Stimulated activated CD8-positive, alpha-beta memory T cell treated with anti-CD3 and anti-CD28 coated beads, Interleukin-4, amount 100 ng/mL, for 4 hours (primary cell): ENCODE measurements at regions not wholly inside any gene's neighbourhood (a gene's known extent, or its start where the extent isn't known, plus 50 kb on each side); places are given as distances from the start of the nearest gene placed in this dataset.

Experiments
- DNase-seq, 2 donors: peaks; one replicate each; pipeline ENCODE4 v3.0.0-alpha.2; 2020; ENCODE audit warnings: low read depth in 2 of 2, low spot score in 1 of 2

DNA sequence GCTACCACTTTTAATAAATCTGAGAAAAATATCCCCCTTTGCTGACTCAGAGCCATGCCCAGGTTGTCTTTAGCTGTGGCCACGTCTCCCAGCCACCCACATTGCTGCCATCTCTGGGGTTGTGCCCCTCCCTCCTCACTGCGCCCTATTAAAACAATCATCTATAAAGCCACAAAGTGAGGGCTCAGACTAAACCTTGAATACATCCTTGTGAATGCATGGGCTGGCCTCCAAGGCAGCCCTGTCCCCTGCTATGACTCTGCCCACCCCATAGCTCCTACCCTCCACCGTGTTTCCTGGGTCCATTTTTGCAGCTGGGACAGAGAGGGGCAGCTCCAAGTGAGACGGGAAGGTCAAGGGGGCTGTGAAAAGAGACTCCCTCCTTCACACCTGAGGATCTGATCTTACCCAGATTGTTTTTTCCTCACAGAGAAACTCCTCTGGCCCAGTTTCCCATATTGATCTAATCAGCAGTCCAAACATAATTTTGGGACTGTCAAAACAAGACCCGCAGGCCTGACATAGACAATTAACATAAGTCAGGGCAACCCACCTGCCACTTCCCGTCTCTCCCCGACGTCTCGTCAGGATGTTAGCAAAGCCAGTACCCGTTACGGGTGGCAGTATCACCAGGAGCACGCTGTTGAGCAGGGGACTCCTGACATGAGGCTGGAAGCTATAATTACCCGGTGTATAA, 199.0 kb downstream of the KATNAL1 start:
- DNase-seq: no peak

DNA sequence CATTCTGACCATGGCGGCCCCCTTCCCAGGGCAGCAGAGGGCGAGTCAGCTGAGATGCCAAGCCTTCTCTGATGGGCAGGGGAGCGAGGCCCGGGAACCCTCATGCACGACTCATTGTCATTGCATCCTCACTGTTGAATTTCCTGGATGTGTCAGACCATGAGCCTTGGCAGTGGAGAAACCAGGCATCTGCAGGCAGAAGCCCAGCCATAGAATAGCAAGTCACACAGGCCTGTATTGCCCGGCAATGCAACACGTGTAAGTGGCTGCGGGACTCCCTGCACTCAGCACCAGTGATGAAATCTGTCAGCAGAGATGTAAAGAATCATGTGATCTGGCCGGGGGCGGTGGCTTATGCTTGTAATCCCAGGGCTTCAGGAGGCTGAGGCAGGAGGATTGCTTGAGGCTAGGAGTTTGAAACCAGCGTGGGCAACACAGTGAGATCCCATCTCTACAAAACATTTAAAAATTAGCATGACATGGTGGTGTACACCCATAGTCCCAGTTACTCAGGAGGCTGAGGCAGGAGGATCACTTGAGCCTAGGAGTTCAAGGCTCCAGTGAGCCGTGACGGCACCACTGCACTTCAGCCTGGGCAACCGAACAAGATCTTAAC, 199.7 kb downstream of the KATNAL1 start:
- no peak for DNase-seq

DNA sequence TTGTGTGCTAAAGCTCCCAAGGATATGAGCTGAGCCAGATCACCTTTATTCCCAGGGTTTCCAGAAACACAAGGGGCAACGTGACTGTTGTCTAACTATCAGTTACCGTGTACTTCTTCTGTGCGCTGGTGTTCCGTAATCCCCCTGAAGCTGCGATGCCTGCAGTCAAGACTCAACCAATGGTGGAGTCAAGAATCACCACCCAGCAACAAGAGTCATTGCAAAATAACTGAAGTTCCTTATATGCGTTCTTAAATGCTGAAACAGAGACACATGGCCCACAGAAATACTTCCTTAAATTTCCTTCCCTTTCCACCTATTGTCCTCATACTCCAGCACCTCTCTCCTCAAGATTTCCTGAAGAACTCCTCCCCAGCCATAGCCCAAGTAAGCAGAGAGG, 200.2 kb downstream of the KATNAL1 start:
- no peak for DNase-seq

DNA sequence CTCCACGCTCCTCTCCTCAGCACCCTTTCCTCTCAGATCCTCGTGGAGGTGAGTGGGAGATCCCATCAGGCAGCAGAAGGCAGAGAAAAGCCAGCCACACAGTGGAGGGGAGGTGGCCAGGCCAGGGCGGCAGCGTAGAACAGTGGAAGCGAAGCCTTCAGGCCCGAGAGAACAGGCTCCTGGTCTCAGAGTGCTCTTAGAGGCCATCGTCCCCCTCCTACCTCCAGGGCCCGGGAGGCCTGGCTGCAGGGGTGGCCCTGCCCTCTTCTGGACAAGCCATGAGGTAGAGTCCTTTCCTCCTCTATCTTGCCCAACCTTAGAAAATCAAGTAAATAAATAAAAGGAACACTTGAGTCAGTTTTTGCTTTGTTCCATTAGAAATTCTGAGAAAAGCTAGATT, 202.0 kb downstream of the KATNAL1 start:
- DNase-seq: no peak

DNA sequence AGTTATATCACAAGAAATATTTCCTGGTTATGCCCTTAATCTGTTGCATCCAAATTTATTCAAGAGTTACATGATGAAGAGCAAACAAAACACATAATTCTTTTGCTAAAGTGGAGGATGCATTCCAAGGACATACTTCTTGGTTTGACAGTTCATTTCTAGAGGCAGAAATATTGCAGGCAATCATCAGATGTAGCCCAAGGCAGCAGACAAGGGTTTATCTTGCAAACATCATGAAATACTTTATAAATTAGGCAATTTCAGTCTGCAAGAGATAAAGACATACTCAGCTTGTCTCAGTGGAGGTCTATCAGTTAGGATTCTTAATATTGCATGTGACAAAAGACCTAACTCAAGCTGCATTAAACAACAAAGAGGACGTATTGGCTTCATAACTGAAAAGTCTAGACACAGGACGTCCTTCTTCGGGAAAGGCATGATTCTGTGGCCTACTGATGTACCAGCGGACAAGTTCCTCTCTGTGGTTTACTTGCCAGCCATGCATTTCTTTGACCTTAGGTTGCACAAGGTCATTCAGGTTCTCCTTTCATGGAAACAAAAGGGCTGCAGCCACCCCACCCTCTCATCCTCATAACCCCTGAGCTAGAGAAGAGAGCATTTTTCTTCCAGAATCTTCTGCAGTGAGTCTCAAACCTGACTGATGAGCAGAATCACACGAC, 204.1 kb downstream of the KATNAL1 start:
- DNase-seq: no peak

DNA sequence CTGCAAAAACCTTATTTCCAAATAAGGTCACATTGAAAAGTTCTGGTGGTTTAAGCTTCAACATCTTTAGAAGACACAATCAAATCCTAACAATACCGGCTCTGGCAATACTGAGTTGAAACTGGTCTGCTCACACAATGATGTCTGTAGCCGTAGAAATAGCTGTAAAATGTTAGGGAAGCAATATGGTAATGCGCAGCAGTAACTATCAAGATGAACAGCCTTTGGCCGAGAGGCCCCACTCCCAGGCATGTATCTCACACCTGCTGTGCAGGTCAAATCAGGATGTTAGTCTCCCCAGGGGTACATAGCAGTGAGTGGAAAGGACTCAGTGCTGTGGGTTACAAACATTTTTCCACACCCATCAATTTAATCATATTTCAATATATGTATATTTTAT, 207.1 kb downstream of the KATNAL1 start:
- DNase-seq: no peak

DNA sequence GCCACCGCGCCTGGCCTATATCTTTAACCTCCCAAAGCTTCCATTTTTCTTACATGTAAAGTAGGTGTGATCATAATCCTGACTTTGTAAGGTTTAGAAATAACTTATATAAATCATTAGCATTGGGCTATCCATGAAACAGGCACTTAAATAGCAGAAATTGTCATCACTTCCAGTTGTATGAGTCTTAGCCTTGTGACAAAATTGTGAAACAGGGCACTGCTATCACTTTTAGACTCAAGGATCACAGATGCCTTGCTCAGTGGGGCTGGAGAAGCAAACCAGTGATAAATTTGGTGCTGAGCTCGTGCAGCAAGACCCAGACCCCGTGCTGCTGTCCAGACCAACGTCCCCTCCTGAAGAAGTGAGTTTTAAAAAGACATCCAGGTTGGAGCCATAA, 209.7 kb downstream of the KATNAL1 start:
- DNase-seq: no peak

DNA sequence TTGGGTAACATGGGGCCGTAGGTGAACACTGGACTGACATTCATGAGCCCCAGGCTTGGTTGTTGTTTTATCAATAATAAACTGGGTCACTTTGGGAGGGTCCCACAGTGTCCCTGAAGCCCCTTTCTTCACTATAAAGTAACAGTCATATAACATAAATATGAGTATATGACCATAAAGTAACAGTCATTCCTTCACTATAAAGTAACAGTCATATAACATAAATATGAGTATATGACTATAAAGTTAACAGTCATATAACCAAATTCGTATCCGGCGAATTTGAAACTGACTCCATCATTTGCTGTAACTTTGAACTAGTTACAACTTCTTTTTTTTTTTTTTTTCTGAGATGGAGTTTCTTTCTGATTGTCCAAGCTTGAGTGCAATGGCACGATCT, 210.3 kb downstream of the KATNAL1 start:
- DNase-seq: no peak

DNA sequence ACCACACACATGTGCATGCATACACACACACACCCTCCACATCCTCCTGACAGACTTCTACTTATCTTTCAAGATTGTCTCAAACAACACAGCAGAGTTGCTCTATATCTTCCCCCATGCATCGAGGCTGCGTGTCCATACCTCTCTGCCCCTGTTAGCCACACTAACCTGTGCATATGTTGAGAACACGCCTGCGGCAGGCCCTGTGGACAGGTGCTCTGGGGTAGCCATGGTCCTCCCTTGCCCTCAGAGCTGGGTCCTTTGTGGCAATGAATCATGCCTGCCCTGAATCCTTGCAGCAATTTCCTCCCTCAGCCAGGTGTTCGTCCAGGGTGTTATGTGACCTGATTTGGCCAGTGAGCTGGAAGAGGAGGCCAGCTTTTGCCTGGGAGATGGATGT, 213.3 kb downstream of the KATNAL1 start:
- DNase-seq: no peak

DNA sequence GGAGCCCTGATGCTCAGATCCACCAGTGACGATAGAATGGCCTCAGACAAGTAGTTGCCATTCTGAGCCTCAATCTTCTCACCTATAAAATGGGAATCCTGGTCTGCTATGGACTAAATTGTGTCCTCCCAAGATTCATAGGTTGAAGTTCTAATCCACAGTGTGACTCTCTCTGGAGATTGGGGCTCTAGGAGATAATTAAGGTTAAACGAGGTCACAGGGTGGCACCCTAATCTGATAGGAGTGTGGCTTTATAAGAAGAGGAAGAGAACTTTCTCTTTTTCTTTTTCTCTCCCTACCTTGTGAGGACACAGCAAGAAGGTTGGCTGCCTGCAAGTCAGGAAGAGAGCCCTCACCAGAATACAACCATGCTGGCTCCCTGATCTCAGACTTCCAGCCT, 214.1 kb downstream of the KATNAL1 start:
- DNase-seq: no peak

DNA sequence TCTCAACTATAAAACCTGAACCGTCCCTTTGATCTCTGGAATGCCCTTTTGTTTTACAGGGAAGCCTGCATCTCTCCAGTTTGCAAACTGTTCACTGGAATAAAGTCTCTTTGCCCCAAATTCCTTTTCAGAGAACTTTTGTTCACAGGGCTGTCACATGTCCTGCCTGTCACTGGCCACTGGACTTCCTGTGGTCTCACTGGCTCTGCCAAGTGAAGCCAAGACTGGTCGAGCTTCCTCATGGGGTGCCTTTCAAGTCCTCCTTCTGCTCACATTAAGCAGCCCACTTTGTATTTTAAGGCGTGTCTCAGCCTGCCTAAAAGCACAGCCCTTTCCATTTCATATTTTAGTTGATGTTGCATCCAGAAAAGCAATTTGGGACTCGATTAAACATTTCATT, 215.7 kb downstream of the KATNAL1 start:
- DNase-seq: no peak

DNA sequence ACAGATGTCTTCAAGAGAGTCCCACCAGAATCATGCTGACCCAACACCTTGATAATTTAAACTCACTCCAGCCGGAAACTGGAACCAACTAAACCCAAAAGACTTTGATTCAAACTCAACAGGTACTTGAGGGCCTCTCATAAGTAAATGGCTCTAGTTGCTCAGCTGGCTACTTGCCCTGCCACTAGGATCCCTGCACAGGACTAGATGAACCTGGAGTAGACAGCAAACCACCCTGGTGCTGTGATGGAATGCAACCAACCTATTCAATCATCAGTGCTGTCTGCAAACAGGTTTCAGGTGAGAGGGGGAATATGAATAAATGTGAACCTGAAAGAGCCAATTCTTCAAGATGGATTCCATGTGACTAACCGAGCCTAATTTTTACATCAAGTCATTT, 216.3 kb downstream of the KATNAL1 start:
- no peak for DNase-seq

DNA sequence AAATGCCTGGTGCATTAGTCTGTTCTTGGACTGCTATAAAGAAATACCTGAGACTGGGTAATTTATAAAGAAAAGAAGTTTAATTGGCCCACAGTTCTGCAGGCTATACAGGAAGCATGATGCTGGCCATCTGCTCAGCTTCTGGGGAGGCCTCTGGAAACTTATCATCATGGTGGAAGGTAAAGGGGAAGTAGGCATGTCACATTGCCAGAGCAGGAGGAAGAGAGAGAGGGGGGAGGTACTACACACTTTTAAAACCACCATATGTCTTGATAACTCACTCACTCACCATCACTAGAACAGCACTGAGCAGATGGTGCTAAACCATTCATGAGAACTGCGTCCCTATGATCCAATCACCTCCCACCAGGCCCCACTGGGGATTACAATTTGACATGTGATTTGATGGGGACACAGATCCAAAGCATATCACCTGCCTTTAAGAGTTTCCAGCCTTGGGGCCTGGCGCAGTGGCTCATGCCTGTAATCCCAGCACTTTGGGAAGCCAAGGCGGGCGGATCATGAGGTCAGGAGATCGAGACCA, 219.0 kb downstream of the KATNAL1 start:
- DNase-seq: no peak

DNA sequence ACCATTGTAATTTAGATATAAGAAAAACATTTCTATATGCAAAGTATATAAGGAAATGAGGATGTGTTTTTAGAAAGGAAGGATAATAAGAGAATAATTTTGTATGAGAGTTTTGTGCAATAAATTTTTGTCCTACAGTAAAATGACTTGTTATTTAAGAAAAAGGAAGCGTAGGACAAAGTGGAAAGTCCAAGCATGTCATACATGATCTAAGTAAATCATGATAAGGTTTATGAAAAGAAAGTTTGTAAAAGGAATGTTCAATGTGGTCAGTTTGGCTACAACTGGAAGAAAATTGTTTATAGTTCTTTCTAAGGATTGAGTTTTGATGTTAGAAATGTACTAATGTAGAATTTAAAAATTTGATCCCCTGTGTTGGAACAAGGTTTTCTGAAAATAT, 222.3 kb downstream of the KATNAL1 start:
- no peak for DNase-seq

DNA sequence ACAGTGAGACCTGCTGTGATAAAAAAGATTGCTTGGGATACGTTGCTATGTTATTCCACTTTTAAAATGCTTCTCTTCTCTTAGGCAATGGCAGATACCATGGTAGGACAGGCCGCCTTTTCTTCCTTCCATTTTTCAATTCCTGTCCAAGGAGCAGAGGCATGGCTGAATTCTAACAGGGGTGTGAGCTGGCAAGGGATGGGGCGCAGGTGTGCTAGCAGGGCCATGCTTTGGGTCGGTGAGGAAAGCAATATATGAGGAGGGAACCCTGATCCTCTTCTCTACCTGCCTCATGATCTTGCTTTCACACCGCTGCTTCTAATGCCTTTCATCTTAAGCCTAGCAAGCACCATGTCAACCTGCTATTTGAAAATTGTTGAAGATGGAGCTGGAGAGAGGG, 225.0 kb downstream of the KATNAL1 start:
- DNase-seq: no peak

DNA sequence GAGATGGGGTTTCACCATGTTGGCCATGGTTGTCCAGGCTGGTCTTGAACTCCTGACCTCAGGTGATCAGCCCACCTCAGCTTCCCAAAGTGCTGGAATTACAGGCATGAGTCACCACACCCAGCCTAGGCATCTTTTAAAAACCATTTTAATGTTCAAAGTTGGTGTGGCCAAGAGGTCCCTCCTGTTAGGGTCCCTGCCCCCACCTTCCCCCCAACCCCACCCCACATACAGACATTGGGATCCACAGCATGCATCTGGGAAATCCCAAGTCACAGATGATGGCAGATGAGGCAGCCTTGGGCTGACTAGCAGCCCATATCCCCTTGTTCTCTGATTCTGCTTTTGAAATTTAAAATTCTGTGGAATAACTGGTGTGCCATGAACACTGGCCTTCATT, 226.0 kb downstream of the KATNAL1 start:
- no peak for DNase-seq

DNA sequence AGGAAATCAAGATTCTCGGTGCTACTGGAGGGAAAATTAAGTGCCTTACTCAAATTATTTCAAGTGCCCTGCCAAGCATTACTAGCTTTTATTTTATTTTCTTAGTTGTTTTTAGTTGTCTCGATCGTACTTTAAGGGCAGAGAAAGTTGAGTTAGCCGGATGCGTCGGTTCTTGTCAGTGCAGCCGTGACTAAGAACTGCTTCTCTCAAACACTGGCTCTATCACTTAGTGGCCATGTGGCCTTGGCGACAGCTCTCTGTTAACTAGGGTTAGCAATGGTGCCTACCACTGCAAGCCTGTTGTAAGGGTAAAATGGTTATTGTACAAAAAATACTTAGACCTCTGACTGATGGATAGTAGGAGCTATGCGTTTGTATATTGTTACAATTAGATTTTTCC, 227.8 kb downstream of the KATNAL1 start:
- DNase-seq: no peak

DNA sequence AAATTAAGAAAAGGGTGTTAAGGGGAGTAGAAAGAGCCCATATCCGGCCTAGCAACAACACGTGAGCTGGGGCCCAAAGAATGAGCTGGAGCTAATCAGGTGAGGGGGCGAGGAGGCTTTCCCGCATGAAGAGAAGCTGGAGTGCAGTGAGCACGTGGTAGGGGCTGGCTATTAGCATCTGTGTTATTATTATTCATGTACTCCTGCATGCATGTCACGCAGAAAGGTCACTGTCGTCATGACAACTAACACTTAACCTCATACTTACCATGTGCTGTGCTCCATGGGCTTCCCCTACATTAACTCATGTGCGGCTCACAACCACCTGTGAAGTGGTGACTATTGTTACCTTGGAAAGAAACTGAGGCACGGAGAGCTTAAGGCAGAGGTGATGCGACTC, 227.6 kb upstream of the UBL3 start:
- DNase-seq: no peak

DNA sequence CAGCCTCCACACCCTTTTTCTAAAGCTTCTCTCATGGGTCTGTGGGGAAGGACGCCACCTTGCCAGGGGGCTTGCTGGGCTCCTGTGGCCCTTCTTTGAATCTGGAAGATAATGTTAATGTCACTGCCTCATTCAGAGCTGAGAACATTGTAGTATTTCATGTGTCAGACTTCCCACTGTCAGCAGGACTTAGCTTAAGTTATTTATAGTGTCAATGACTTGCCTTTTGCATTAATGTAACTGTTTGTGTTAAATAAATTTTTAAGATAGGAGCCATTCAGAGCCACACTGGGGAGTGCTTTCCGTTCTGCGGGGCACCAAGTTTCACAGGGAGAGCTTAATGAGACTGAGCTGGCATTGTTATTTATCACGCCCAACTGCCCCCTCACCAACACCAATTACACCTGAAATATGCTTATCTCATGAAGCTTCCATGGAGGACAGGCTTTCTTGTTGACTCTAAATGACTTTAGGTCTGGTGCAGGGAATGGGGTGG, 226.9 kb upstream of the UBL3 start:
- DNase-seq: no peak

DNA sequence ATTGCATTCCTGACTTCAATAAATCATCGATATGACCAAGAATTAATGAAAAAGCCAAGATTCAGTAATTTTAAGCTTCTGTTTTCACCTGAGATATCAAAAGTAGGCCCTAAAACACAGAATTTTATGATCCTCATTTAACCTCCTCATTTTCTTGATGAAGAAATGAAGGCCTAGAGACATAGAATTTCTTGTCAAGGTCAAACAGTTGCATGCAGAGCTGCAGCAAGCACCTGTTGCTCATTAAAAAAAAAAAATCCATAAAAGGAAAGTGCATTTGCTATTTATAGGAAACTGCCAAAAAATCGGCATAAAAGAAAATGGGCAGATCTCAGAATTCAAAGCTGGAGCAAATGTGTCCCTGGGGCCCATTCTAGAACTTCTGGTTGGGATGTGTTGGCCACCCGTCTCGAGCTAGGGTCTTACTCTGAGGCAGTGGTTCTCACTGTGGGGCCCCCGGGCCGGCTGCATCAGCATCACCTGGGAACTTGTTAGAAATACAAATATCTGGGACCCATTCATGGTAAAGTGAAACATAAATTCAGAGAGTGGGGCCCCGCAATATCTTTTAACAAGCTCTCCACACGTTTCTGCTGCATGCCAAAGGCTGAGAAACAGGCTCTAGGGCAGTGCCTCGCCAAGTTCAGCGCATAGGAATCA, 224.7 kb upstream of the UBL3 start:
- DNase-seq: no peak

DNA sequence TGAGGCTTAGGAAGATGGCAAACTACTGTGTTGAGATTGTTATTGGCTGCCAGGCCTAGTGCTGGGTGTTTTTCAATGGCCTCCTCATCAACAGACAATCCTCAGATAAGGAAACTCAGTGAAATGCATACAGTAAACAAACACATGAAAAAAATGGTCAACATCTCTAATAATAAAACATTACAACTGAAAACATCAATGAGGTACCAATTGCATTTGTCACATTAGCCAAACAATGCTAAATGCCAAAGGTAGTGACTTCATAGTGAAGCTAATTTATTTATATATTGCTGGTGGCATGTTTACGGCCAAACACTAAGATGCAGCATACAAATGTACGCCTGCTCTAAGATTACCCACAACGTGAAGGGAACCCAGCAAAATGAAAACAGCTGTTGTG, 224.0 kb upstream of the UBL3 start:
- no peak for DNase-seq

DNA sequence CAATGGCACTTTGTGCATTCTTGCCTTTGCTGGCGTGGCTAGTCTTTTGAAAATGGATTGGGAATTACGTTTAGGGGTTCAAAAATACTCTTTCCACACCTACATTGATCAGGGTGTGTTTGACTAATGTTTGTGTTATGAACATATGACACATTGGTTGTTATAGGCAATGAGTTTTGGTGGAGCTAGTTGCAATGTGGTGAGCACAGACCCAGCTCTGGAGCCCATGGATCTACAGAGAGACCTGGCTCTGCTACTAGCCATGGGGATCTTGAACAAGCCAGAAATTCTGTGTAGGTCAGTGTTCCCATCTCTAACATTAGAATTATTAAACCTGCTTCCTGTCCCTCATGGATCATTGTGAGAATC, 222.4 kb upstream of the UBL3 start:
- DNase-seq: no peak
